HG03097 (cell line): ENCODE measurements at regions not wholly inside any gene's neighbourhood (a gene's known extent, or its start where the extent isn't known, plus 50 kb on each side); places are given as distances from the start of the nearest gene placed in this dataset.
"Not testable (repeated sequence)": the region's sequence is repeated elsewhere in the genome, so short reads cannot be mapped to it uniquely, and the experiment has no call there.

Source experiments
- ATAC-seq: cut with Tn5 transposase; IDR thresholded peaks from one replicate; pipeline ENCODE4 v1.9.1; 2021; ENCODE audit not compliant: unreplicated experiment, low FRiP score

DNA sequence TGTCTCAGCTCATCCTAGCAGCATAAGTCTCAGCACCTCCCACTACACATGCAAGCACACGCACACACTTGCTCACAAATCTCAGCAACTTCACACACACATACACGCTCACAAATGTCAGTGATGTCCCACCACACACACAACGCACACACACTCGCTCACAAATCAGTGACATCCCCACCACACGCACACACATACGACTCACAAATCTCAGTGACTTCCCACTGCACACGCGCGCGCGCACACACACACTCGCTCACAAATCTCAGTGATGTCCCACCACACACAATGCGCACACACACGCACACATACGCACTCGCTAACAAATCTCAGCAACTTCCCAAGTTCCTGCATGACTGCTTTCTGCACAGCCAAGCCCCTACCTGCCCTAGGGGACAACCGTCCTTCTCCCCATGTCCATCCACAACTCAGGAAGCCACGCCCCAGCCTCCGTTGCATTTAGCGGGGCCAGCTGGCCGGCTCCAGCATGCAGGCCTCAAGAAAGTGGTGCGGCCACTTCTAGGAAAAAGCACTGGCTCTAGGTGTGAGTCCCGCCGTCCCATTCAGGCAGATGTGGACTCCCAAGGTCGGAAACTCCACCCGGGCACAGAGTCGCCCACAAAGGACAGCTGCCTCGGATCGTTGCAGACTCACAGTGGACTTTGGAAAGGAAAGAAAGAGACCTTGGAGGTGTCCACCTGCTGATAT, 180.1 kb upstream of the SALL3 start:
- no peak for ATAC-seq

DNA sequence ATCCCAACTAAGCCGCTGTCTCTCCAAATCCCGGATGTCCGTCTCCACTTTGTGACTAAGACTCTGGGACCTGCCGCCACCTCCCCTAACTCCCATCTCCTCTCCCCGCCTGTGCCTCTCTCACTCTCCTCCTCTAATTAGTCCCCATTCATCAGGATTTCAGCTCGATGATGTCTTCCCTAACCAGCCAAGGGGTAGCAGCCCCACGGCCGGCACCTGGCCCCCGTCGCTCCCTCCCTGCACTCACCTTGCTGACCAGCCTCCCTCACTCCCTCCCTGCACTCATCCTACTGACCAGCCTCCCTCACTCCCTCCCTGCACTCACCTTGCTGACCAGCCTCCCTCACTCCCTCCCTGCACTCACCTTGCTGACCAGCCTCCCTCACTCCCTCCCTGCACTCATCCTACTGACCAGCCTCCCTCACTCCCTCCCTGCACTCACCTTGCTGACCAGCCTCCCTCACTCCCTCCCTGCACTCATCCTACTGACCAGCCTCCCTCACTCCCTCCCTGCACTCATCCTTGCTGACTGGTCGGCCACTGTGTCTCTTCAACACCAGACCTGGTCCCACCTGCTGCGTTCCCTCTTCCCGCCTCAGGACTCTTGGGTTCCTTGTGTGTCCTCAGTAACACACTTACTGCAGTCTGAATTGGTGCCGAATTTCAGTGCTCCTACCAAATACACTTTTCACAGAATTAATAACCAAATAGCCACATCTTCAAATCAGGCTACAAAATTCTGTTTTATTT, 179.3 kb upstream of the SALL3 start:
- ATAC-seq, result not testable (repeated sequence)

DNA sequence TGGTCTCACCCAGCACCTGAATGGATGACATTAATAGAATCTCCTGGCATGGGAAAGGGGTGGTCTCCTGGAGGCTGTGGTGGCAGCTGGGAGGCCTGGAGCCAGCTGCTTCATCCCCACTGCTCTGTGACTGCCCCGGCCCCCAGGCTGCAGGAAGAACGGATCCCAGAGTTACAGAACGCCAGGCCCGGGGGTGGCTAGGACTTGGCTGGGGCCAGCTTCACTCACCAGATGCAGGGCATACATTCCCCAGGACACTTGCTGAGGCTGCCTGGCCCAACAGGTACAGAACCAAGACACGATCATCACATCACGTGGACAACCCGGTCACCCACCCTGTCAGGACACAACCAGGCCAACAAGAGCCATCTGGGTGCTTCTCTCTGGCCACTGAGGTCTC, 178.6 kb upstream of the SALL3 start:
- ATAC-seq, result no peak

DNA sequence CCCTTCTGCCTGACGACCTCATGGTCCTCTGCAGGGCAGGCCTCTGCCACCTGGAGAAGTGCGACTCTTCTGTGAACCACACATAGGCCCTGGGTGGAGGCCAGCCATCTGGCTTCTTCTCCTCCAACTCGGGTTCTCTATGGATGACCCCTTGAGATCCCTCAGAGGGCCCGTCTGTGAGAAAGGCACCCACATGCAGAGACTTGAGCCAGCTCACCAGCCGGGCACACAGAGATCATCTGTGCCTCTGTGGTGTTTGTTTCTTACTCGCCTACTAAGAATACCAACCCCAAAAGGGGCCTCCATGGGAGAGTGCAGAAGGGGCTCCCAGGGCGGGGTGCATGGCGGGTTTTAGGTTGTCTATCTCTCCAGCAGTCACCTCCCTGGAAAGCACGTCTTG, 176.5 kb upstream of the SALL3 start:
- no peak for ATAC-seq

DNA sequence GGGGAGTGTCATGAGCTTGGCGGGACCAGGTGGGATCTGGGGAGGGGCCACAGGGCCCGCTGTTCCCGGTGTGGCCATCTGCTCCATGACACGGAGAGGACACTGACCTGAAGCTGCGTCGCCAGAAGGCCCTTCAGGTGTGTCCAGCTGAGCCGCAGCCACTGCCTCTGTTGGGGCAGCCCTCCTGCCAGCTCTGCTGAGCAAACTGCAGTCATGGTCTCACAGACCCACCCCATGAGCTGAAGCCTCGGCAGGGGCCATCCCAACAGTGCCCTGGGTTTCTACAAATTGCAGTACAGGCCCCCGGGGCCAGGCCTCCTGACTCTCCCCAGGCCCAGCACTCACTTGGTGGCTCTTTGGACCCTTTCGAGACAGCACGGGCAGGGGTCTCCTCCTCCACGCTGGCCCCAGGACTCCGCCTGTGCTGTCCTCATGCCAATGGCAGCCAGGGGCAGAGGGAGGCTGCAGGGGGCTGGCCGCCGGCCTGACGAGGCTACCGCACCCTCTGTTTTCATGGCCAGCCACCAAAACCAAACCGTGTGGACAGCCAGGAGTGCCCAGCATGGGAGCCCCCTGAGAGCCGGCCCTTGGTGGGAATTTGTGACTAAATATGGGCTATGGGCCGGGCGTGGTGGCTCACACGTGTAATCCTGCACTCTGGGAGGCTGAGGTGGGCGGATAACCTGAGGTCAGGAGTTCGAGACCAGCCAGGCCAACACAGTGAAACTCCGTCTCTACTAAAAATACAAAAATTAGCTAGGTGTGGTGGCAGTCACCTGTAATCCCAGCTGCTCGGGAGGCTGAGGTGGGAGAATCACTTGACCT, 175.2 kb upstream of the SALL3 start:
- no peak for ATAC-seq

DNA sequence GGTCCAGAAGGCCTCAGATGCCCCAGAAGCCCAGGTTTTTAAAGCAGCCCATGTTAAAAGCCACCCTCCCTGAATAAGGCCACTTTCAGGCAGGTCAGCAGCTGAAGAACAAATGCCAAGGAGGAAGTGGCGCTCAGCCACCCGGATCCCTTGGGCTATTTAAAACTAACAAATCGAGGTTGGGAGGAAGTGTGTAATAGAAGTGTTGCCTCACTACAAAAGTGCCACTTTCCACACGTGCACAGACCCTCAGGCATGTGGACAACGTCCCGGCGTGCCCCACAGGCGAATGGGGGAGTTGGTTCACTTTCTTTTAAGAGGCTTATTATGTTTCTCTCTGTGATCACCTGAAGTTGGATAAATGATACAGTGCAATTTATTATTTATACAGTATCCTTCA, 173.8 kb upstream of the SALL3 start:
- ATAC-seq, result no peak

DNA sequence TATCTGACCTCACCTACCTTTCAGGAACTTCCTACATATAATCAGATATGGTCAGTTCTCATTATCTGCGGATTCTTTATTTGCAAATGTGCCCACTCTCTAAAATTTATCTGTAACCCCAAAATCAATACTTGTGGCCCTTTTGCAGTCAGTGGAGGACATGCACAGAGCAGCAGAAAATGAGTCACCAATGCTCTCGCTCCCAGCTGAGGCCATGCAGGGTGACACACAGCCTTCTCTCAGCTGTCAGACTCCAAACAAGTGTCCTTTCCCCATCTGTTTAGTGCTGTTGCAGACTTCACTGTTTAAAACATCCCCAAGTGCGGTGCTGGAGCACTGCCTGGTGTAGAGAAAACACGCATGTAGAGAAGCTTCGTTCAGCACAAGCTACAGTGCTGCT, 171.9 kb upstream of the SALL3 start:
- no peak for ATAC-seq

DNA sequence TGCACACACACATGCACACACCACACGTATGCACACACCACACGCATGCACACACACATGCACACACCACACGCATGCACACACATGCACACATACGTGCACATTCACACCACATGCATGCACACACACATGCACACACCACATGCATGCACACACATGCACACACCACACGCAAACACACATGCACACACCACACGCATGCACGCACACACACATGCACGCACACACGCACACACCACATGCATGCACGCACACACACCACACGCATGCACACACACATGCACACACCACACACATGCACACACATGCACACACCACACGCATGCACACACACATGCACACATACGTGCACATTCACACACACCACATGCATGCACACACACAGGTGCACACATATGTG, 169.8 kb upstream of the SALL3 start:
- no peak for ATAC-seq

DNA sequence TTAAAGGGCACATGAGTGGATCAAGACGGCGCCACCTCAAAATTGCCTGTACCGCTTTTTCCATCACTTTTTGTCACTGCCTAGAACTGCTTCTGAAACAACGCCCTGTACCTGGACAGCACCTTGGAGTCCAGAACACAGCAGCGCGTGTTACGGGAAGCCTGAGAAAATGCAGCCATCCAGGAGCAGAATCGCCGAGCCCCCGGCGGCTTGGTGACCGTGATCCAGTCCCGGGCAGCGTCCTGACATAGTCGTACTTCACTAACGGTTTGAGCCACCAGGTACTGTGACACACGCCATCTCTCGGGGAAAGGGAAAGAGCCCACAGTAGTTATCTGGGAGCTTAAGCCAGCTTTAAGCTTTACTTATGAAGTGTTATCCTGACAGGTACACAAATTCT, 168.9 kb upstream of the SALL3 start:
- no peak for ATAC-seq

DNA sequence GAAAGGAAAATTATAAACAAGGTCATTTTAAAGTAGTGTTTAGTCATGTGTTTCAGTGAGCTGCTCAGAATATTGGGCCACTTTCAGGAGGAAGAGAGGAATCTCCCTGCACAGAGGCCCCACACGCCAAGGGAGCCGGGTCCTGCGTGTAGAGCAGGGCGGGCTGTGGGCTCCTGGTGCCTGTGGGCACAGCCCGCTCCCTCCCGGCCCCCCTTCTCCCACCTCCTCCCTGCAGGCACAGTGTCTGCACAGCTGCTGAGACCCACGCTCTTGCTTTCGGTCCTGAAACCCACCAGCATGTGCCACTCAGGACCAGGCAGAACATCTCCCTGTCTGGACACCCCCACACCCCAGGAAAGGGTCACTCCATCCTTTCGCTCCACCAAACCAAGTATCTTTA, 167.6 kb upstream of the SALL3 start:
- ATAC-seq, result no peak

DNA sequence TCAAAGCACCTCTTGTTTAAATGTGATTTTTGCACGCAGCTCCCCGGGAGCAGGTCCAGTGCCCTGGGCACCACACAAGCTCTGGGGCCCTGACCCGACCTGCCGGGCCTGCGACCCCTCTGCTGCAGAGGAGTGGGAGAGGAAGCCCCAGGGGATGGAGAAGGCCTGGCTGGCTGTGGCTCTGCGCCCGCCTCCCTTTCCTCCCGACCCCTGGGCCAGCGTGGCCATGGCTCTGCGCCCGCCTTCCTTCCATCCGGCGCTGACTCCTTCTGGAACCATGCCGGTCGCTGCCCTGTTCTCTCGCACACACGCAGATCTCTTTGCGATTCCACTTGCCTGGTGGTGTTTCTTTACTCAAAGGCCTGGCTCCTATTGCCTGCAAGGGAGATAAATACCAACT, 166.5 kb upstream of the SALL3 start:
- ATAC-seq, result no peak

DNA sequence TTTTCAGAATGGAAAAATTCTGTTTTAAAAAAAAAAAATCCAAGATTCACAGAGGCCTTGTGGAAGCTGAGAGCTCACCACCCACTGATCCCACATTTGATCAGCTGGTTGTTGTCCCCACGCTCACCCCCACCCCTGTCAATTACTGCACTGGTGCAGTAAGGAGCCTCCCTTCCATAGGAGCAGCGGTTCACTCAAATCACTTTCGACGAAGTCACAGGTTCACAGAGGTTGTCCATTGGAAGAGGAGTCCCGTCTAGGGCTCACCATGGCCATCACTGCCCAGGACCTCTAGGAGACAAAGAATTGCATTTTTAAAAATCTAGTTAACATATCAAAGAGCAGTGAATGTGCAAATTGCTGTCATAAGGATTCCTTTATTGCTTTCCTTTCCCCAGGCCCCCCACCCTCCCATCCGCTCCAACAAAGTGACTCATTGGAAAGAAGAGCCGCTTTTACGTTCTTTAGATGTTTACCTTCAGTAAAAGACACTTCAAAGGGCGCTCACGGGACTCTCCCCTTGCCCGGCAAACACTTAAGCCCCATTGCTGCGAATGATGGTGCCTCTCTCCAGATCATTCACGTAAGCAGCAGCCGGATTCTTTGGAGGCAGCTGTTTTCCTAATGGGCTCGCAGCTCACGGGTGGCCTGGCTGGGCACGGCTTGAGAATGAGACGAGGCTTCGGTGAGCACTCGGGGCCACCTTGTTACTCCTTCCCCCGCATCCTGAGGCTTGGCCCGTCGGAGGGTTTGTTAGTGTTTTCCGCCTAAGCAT, 165.5 kb upstream of the SALL3 start:
- ATAC-seq, result no peak

DNA sequence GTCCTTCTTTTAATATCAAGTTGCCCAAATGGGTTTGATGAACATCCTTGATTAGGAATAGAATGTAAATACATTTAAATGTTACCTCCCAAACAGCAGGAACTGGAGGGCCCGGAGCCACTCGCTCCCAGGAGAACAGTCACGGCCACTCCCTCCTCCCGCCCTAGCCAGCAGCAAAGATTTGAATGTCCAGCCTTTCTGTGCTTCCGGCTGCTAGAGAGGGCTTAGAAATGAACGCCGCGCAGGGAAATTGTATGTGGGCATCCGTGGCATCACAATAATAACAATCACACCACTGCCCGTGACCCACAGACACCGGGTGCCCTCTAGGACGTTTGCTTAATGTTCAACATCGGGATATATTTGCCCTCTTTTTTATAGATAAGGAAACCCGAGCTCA, 164.9 kb upstream of the SALL3 start:
- no peak for ATAC-seq

DNA sequence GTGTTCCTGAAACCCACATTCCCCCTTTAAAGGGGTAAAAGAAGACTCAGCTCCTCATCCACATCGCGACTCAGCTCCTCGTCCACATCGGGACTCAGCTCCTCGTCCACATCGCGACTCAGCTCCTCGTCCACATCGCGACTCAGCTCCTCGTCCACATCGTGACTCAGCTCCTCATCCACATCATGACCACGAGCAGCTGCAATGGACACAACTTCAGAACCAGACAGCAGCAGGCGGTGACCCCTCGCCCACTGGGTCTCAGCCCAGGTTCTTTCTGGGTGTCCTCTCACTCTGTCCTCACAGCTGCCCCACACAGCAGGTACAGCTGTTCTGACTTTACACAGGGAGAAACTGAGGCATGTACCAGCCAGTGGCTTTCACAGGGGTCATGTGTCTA, 163.5 kb upstream of the SALL3 start:
- no peak for ATAC-seq

DNA sequence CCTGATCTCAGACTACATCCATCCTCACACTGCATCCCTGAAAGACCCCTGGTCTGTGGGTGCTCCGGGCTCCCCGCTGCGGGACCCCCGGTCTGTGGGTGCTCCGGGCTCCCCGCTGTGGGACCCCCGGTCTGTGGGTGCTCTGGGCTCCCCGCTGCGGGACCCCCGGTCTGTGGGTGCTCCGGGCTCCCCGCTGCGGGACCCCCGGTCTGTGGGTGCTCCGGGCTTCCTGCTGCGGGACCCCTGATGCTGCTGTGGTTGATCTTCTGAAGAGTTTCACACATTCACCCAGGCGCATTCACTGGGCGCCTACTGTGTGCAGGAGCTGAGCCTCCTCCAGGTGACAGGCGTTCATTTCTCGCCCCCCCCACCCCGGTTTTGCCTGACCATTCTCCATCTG, 162.7 kb upstream of the SALL3 start:
- no peak for ATAC-seq

DNA sequence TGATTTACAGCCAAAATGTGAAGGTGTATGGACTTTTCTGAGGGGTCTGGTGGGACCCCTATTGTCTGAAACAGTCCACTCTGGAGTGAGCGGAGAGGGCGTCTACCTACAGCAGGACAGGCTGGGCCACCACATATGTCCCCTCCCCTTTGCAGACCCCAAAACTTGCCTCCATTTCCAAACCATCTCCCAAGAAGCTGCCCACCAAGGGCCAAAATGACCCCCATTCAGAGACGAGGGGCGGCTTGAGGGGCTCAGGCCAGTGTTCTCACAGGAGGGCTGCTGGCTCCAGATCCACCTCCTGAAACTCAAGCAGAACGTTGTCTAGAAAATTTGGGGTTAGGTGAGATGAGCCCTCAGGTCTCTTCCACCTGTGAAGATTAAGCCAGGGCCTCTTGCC, 161.1 kb upstream of the SALL3 start:
- ATAC-seq, result no peak

DNA sequence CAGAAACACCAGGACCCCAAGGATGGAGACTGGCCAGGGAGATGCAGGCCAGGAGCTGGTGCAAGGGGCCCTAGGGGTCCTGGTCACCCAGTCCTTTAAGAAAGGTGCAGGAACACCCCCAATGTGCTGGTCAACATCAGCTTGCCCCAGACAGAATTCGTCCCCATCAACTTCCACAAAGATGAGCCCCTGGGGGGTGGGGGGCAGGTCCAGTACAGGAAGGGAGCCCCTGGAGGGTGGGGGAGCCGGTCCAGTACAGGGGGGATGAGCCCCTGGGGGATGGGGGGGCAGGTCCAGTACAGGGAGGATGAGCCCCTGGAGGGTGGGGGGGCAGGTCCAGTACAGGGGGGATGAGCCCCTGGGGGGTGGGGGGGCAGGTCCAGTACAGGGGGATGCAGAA, 160.7 kb upstream of the SALL3 start:
- ATAC-seq, result no peak

DNA sequence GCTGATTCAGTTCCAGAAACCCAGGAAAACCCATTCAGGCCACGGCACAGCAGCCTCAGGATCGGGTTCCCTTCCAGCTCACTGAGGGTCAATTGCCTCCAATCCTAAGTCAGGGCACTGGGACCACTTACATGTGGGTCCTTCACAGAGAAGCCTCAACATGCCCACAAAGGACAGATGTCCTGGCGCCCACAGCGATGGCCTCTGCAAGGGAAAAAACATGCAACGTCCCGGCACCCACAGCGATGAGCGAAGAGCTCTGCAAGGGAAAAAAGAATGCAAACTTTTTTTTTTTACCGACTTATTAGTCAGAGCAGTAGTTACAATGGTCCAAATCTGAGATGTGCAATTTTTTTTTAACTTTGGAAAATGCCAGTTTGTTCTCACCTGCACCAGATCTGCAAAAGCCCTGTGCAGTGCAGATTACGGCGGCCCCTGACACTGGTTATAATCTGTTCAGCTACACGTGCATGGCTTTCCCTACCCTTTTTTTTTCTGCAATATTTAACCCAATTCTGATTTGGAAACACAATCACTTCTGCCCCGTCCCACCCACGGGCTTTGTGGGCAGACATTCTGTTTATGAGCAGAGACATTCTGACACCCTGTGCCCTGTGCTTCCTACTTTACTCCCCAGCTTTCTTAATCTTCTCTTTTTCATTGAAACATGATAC, 159.3 kb upstream of the SALL3 start:
- no peak for ATAC-seq

DNA sequence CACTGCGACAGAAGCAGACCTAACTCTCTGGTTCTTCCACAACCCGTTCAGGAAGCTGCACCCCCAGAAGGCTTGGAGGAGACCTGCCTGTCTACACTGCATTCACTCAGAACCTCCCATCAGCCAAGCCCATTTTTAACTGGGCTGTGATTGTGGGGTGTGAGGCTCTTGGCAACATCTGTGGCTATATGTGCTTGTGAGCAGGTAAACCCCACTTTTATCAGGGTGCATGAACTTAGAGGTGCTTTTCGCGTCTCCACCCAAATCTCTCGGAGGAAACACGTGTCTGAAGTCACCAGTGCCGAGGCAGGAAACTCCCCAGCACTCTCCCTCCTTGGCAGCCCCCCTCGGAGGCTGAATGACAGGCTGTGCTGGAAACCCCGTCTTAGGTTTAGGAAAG, 158.2 kb upstream of the SALL3 start:
- no peak for ATAC-seq

DNA sequence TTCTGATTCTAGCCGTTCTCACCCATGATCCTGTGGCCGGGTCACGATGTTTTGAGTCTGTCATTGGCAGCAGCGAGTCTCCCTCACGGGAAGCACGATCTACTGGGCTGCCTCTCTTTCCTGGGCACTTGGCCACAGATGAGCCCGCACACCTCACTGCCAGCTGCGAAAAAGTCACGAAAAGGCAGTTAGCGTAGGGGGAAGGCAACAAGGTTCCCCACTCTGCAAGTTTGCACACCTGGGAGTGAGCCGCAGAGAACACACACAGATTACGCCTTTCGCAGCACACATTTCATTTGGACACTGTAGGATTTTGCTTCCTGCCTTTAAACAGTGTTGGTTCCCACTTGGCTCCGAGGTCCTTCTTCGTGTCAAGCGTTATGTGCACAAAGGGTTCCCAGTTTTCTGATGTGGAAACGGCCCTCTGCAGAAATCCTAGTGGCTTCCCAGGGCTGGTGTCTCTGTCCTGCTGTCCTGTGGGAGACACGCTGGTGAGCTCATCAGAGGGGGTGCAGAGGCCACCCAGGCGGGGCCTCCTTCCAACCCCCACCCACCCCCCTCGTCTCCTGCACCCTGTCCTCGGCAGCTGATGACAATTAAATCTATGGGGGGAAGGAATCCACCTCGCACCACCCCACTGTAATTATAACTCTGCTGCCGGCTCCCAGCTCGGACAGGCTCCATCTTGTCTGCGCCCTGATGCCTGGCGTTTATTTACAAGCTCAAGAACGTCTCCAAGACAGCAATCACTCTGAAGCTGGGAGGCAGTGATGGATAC, 157.3 kb upstream of the SALL3 start:
- no peak for ATAC-seq
